RWPE1 (cell line): ENCODE measurements at regions not wholly inside any gene's neighbourhood (a gene's known extent, or its start where the extent isn't known, plus 50 kb on each side); places are given as distances from the start of the nearest gene placed in this dataset.

Source experiments
- CTCF ChIA-PET: fragments of 350-600 bp; sonication (Branson Sonifier 250); formaldehyde crosslinking; extraction: SDS; loops from one replicate; lab custom pipeline; 2021; lab: Yijun Ruan, JAX
- POLR2A ChIA-PET: fragments of 400-600 bp; formaldehyde crosslinking; extraction: SDS; loops from one replicate; lab custom pipeline; 2020; ENCODE audit warnings: antibody characterized with exemption; ENCODE audit not compliant: low non-redundant PET; lab: Yijun Ruan, JAX
- DNase-seq: peaks from one replicate; pipeline ENCODE4 v3.0.0; 2012; ENCODE audit warnings: low spot score
- H3K27ac ChIP-seq: fragments of 450-650 bp; 2 replicates; pipeline ENCODE4 v1.5.1; 2017
- CTCF ChIP-seq: fragments of 450-650 bp; conservative IDR thresholded peaks from 2 replicates; pipeline ENCODE4 v1.5.1; 2017; ENCODE audit warnings: low read depth, mild to moderate bottlenecking

- TF ChIP-seq CTCF: no peak
- H3K27ac ChIP-seq: no peak overlapping the region
- ChIA-PET CTCF (interaction anchor here (0.5 to 0.6 kb wide), 2 partner anchors 13 to 556 kb away, joined by 3 to 5 read pairs; no protein-coding TSS in a partner anchor), POLR2A (no interaction called here)
- no peak for DNase-seq
These were observed 144.4 kb upstream of the IGF1R start for GRCh38 chr15:98503970-98504369.

- CTCF ChIA-PET: interaction anchor here (0.6 to 0.8 kb wide), 2 partner anchors 14 to 26 kb away, joined by 3 read pairs; no protein-coding TSS in a partner anchor
- POLR2A ChIA-PET: no interaction called here
- TF ChIP-seq CTCF: no peak
- no peak for DNase-seq
- H3K27ac ChIP-seq: no peak overlapping the region
These were observed 143.3 kb upstream of the IGF1R start for GRCh38 chr15:98504998-98505397.

- ChIA-PET CTCF (interaction anchor here (0.6 to 0.8 kb wide), 2 partner anchors 13 to 25 kb away, joined by 3 read pairs; no protein-coding TSS in a partner anchor), POLR2A (no interaction called here)
- no peak for DNase-seq
- TF ChIP-seq CTCF: no peak
- H3K27ac ChIP-seq: no peak overlapping the region
These were observed 142.7 kb upstream of the IGF1R start for GRCh38 chr15:98505611-98506031.

- DNase-seq: no peak
- CTCF ChIA-PET: no interaction called here
- H3K27ac ChIP-seq: no peak overlapping the region
- TF ChIP-seq CTCF: no peak
- POLR2A ChIA-PET: no interaction called here
These were observed 142.2 kb upstream of the IGF1R start for GRCh38 chr15:98506172-98506571.

- ChIA-PET CTCF (no interaction called here), POLR2A (no interaction called here)
- TF ChIP-seq CTCF: no peak
- no peak for DNase-seq
- no peak overlapping the region for H3K27ac ChIP-seq
These were observed 141.6 kb upstream of the IGF1R start for GRCh38 chr15:98506711-98507110.

GRCh38 chr15:98513428-98513986 lies 134.8 kb upstream of the IGF1R start:
- CTCF ChIA-PET: interaction anchor here (0.6 kb wide), 1 partner anchor 258 kb away, joined by 3 read pairs; no protein-coding TSS in a partner anchor
- no peak for DNase-seq
- POLR2A ChIA-PET: no interaction called here
- no peak for TF ChIP-seq CTCF
- no peak overlapping the region for H3K27ac ChIP-seq
